NCI-H446 (cell line): ENCODE measurements at regions not wholly inside any gene's neighbourhood (a gene's known extent, or its start where the extent isn't known, plus 50 kb on each side); places are given as distances from the start of the nearest gene placed in this dataset.
"Not testable (repeated sequence)": the region's sequence is repeated elsewhere in the genome, so short reads cannot be mapped to it uniquely, and the experiment has no call there.

Source experiments
- DNase-seq, 2 experiments: peaks; one replicate each; lab custom pipeline; 2025; lab: John Stamatoyannopoulos, UW

GRCh38 chr6:49097664-49098063 is 365.4 kb downstream of the MMUT start:
- DNase-seq, result not testable (repeated sequence)

GRCh38 chr6:49097116-49097515 is 365.9 kb downstream of the MMUT start:
- no peak for DNase-seq

- no peak for DNase-seq
Measured at GRCh38 chr6:49088631-49089030, 374.4 kb downstream of the MMUT start.

GRCh38 chr6:49087369-49087768 is 375.7 kb downstream of the MMUT start:
- peak in 1 of 2 experiments; percentile 26 for DNase-seq

- DNase-seq, result no peak
Measured at GRCh38 chr6:49082611-49083010, 380.4 kb downstream of the MMUT start.

- DNase-seq, result no peak
Measured at GRCh38 chr6:49072885-49073620, 390.0 kb downstream of the MMUT start.

- DNase-seq, result no peak
Measured at GRCh38 chr6:49072146-49072545, 390.9 kb downstream of the MMUT start.

- DNase-seq, result no peak
Measured at GRCh38 chr6:49070411-49070810, 392.6 kb downstream of the MMUT start.

- DNase-seq, result no peak
Measured at GRCh38 chr6:49054311-49054710, 408.7 kb downstream of the MMUT start.

- DNase-seq, result no peak
Measured at GRCh38 chr6:49052901-49053300, 410.2 kb downstream of the MMUT start.

- DNase-seq, result no peak
Measured at GRCh38 chr6:49051281-49051680, 411.8 kb downstream of the MMUT start.

GRCh38 chr6:49050584-49050983 is 412.5 kb downstream of the MMUT start:
- DNase-seq, result no peak

- DNase-seq, result no peak
Measured at GRCh38 chr6:49038294-49038822, 424.7 kb downstream of the MMUT start.

GRCh38 chr6:49030251-49031020 is 432.6 kb downstream of the MMUT start:
- DNase-seq, result no peak

- no peak for DNase-seq
Measured at GRCh38 chr6:49027644-49028043, 435.4 kb downstream of the MMUT start.

GRCh38 chr6:49025273-49026240 is 437.5 kb downstream of the MMUT start:
- DNase-seq, result no peak

- DNase-seq, result no peak
Measured at GRCh38 chr6:49004801-49005200, 458.3 kb downstream of the MMUT start.

GRCh38 chr6:49003348-49003747 is 459.7 kb downstream of the MMUT start:
- peak in 1 of 2 experiments; percentile 23 for DNase-seq

- DNase-seq, result peak; percentile 92 to 94
Measured at GRCh38 chr6:49001856-49002541, 461.1 kb downstream of the MMUT start.

GRCh38 chr6:48998574-48998973 is 464.5 kb downstream of the MMUT start:
- DNase-seq, result no peak

- DNase-seq, result no peak
Measured at GRCh38 chr6:48996461-48997119, 466.5 kb downstream of the MMUT start.
